Fibroblast of skin of back (primary cell): ENCODE measurements at regions not wholly inside any gene's neighbourhood (a gene's known extent, or its start where the extent isn't known, plus 50 kb on each side); places are given as distances from the start of the nearest gene placed in this dataset.
"Not testable (repeated sequence)": the region's sequence is repeated elsewhere in the genome, so short reads cannot be mapped to it uniquely, and the experiment has no call there.

Experiments
- DNase-seq: peaks from one replicate; pipeline ENCODE4 v3.0.0-alpha.2; 2013

DNA sequence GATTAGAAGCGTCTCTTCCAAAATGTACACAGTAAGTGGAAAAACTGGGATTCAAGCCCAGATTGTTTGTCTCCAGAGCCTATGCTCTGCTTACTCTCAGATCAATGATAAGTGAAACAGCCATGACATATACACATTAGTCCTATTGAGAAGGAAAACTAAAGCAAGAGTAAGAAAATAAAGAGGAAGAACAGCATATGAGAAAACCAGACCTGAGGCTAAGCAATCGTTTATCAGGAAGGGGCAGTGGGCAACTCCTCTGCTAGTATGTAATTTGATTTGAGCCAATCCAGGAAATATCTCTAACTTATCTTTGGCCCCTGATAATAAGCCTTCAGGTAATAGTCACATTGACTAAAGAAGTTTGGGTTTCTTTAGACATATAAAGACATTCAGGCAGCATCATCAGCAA is 789.9 kb upstream of the C9orf72 start:
- DNase-seq: no peak

DNA sequence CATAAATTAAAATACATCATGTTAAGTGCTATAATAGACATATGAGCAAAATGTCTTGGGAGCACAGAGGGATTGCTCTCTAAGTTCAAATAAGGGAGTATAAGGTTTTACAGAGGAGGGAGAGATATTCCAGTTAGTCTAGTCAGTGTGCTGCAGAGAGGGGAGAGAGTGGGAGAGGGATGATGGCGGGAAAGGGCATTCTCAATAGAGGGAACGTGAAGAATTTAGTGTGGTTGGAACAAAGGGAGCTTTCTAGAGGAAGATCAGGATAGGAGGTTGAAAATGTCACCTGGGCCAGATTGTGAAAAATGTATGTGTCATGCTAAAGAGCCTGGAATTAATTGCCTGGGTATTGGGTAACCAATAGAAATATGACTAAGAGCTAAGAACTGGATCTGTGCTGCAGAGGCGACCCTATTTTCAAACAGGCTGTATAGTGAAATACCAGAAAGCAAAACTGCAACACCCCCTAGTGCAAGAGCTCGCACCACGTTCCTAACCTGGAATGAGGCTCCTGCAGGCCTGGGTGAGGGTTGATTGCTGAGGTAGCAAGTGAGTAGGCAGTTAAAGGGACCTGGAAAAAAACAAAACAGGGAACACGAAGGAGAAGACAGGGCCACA is 791.8 kb upstream of the C9orf72 start:
- DNase-seq: peak; percentile 48

DNA sequence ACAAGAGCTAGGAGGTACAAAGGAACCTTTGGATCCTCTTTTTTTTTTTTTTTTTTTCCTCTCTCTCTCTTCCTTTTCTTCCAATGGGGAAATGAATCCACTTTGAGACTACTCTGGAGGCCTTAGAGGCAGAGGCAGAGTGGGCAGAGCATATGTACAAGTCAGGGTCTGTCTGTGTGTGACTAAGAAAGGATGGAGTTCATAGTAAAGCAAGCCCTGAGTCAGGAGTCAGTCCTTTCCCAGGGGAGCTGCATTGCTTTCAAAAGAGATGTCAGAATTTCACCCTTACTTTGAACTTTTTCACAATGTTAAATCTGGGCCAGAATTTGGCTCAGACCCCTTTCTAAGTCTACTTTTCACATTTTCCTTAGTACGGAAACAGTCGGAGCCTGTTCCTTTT is 792.4 kb upstream of the C9orf72 start:
- peak; percentile 71 for DNase-seq

DNA sequence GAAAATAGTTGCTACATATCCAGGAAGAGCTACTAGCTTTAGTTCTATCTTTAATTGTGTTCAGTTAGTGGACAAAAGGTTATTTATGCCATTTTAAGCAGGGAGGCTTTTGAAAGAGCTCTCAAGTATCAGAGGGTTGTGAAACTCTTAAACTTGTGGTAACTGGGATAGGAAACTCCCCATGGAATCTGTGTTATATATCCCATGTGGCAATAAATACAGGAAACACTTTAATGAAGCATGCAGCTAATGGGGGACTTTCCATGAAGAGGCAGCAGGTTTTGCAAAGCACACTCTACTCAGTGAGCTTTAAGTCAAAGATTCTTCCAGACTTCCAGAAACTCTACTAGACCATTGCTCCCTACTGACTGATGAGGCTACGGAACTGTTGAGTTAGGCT is 805.0 kb upstream of the C9orf72 start:
- no peak for DNase-seq

DNA sequence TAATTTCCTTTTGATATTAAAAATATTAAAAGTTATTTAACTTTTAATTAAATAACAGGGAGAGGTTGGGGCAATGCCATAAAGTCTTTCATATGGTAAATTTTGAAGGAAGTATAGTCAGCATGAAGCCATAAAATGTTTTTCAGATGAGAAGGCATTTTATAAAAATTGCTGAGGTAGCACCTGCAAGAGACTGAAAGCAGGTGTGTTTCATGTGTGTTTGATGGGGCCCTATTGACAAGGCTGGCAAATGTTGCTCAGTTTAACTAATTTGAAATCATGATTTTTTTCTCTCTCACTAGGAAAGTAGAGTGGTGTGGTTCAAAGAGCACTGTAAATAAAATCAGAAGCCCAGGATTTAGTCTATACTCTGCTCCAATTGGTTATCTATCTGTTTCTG is 805.8 kb upstream of the C9orf72 start:
- no peak for DNase-seq

DNA sequence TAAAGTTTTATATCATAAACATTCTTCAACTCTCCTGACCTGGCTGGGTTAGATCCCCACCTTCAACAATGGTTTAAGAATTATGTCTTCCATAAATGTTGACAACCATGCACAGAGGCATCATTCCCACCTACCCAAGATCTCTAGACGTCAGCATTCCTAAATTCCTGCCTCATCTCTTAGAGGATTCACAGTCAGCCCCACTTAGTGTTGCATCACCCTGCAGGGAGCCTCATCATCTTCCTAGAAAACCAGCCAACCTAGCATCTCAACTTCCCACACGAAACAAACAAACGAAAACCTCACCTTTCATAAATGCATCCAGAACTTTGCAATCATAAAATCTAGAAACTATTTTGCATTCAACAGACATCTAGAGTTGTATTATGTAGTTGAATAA is 816.1 kb upstream of the C9orf72 start:
- peak; percentile 5 for DNase-seq

DNA sequence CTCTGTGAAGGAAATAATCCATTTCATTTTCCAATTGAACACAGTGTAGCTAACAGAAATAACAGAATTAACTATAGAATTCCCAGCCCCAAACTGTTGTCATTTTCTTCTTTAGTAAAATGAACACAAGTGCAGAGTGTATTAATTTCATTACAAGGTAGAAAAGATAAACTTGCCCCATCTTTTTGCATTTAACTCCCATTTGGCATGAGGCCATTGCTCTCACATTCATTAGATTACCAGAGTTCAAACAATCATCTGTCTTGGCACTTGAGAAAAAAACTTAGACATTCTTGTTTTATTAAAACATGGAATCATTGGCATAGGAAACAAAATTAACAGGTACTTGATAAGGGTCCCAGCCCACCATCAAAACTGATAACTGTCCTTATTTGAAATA is 821.5 kb upstream of the C9orf72 start:
- DNase-seq: no peak

DNA sequence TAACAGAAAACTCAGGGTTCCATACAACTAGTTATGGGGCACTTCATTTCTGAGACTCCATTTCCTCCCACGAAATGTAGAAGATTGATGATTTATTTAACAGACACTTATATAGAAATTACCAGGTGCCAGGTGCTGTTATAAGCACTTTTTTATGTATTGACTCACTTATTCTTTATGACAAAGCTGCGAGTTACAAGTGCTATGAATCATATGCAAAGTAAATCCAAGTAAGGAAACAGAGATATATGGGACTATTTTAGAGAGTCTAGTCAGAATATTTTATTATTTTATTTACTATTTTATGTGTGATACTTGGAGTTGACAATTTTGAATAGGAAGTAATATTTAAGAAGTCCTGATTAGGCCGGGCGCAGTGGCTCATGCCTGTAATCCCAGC is 822.8 kb upstream of the C9orf72 start:
- DNase-seq: no peak

DNA sequence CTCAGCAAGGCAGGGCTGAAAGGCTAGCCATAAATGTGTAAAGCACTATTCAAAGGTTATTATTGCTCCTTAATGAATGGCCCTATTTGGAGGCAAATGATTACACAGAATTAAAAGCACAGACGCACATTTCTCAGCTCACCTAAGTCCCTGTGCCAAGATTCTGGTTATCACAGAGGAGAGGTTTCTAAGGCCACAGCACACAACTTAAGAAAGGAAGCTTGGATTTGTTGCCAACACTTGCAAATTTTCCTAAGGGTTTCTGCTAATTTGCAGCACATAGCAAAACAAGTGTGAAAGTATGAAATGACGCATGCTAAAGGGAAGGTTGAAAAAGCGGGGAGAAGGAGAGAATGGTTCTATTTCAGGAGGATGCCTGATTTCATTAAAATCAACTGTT is 834.1 kb upstream of the C9orf72 start:
- no peak for DNase-seq

DNA sequence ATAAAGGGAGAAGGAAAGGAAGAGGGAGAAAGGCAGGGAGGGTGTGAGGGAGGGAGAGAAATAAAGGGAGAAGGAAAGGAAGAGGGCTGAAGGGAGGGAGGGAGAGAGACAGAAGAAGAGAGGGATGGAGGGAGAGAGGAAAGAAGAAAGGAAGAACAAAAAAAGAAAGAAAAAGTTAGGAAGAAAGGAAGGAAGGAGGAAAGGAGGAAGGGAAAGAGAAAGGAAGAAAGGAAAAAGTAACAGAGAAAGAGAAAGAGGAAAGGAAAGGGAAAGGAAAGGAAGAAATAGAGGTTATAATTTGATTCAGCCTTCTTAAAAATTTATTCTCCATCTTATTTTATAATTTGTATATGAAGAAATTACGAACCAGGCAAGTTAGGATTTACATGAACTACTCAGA is 836.6 kb upstream of the C9orf72 start:
- no peak for DNase-seq

DNA sequence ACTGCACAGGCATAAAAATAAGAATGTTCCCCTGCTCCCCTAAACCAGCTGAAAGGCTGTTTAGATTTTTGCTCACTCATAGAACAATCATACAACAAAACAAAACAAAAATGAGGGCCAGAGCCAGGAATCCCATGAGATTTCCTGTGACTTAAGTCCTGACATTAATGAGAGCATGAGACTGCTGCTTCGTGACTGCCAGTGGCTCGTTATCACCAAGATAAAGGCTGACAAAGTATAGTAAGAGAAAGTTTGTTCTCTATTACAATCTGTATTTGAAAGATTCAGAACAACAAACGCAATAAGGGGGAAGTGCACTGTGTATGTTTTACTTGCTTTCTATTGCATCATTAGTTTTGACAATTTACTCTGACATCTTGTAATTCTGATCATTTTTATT is 837.1 kb upstream of the C9orf72 start:
- DNase-seq: no peak

DNA sequence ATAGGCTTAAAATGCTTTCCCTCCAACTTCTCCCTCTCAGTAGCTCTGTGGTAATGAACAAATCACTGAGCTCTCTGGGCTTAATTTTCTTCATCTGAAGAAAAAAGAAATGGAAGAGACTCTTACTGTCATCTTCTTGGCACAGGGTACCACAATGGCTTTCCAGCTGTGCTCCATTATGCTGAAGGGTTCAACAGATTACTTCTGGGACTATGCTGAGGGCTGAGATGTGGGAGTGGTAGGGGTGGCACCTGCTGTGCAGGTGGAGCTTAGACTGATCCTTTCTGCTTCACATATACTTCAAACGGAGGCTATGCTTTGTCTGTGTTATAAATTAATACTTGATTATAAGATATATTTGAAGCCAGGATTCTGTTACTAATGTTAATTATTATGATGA is 840.2 kb upstream of the C9orf72 start:
- DNase-seq: no peak

DNA sequence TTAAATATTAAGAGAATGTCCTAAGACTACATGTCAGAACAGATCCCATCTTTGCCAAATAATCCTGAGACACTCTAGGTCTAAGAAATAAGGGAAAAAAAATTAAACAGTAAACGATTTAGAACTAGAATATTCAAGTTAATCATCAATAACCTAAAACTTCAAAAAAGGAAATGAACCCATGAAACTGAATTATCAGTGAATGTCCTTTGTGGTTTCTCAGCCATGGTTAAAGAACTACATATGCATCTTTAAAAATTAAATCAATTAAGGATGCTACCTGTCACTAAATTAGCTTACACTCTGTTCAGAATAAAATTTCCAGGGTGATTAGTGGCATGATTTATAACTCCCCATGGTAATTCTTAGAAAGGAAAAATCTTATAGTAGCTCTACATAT is 850.0 kb upstream of the C9orf72 start:
- DNase-seq: no peak

DNA sequence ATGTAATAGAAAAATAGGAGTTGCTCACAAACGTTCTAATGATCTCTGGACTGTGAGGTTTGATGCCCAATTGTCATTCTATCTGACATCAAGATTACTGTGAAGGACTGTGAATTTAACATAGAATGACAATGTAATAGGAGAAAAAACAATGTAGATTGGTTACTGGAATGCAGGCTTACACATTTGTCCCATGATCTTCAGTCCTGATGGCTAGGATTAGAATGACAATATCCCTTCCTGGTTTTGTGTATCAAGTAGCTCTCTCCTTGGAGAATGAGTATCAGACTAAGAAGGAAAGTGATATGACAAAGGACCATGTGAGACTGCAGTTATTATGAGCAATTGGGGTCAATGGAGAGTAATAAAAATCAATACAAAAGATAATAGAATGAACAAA is 862.2 kb upstream of the C9orf72 start:
- DNase-seq: no peak

DNA sequence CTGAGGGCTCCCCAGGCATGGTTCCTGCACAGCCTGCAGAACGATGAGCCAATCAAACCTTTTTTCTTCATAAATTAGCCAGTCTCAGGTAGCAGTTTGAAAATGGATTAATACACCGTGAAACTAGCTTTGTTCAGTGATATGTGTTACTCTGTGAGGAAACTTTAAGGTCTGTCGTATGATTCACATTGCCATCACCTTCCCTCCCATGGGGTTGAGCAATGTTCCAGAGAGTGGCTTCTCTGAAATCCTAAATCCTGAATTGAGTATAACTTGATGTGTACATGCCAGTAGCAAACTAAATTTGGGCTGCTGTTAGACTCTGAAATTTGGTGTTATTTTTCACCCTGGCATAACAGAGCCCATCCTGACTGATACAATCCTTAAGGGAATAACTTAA is 866.4 kb upstream of the C9orf72 start:
- DNase-seq: no peak

DNA sequence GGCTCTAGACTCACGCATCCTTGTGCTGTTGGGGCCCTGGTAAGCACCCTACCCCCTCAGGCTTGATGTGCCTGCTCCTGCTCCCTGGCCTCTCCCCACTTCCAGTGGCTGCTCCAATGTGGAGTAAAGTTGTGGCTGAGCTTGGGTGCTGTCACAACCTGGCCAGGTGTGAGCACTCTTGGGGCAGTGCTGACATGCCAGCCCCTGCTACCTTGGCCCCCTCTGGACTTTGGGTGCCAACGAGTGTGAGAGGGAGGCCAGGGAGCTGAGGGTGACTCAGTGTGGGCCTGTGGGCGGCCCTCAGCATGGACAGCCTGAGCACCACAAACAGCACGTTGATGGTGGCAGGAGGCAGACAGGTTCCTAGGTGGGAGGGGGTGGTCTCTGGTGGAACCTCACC is 870.2 kb upstream of the C9orf72 start:
- DNase-seq: no peak

DNA sequence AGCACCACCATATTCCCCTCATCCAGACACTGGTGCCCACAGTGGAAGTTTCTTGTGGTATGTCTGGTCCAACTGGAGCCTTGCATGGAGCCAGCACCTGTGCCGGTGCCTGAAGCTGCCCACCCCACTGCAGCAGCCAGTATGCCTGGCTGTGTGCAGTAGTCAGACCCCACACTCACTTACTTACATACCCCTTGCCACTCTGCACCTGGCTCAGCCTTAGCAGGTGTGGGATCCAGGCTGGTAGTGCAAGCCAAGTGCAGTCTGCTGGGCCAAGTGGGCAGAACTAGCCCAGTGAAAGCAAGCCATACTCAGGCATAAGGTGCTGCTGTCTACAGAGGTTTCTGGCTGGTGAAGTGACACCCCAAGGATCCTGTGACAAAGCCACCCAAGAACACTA is 871.4 kb upstream of the C9orf72 start:
- DNase-seq: no peak

DNA sequence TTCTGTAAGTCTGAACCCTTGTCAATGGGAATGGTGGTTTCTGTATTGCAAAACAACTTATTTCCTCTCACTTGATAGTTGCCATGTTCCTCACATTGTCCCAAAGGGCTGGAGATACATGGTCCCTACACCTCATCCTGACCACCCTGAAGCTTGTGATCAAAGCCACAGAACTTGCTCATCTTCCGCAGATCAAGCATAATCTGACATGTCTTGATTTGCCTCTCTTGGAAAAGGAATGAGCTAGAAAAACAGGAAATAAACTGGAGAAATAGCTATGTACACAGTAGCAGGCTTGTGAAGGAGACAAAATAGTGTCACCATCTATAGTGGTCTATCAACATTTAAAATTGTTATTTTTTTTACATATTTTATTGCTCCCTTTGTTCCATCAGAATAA is 871.9 kb upstream of the C9orf72 start:
- no peak for DNase-seq

DNA sequence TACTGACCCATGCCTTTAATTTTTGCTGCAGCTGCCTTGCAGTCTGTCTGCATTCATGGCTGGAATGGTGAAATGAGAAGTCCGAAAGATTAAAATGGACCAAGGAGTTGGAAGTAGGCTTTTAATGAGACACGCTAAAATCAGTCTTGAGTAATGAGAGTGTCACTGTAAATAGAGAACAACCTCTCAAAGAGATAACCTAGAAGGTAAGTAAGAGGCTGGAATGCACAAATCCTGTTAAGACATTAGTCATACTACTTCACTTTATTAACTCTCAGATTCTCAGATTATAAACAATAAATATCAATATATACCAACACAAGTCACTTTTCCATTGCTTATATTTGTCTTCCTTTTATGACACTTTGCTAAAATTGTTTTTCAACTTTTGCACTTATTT is 880.6 kb upstream of the C9orf72 start:
- no peak for DNase-seq

DNA sequence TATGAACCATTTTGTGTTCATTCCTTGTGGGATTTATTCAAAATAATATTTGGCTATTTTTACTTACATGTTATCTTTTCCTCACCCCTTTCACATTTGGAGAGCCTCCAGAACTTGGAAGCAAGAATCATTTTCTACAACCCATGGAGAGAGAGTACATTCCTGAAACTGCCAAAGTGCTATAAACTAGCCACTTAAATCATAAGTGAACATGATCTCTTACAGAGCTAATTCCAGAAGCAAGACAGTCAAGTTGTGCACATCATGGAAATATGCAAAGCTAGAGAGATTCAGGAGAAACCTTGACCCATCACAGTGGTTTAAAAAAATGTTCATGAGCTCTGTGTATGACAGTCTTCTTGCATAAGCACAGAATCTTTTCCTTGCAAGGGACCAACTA is 883.6 kb upstream of the C9orf72 start:
- peak; percentile 22 for DNase-seq

DNA sequence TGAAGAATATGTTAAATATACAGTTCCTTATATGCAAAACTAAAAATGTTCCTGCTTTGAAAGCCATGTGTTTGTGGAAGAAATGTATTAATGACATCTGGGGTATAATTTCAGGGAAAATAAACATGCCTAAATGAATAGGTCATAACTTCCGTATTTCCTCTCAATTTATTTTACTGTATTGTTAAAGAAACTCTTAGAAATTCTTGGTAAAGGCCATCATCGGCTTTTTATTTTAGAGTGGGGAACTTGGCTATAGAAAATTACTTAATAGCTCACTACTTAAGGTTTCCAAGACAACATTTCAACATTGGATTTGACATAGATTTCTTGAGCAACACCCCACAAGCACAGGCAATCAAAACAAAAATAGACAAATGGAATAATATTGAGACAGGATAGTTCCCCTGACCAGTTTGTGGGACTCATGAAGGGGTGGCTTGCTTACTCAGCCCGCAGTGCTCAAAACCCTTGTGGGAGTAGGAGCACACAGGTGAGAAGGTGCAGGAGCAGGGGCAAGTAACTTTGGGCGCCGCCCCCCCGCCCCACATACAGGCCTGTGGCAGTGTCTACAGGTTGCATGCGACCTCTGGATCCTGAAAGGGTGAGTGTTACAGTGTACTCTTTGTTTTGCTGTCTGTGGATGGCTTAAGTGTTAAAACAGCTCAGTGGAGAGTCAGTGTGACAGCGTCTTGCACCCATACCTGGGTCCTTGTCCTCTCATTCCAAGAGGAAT is 891.4 kb upstream of the C9orf72 start:
- DNase-seq: peak; percentile 2

DNA sequence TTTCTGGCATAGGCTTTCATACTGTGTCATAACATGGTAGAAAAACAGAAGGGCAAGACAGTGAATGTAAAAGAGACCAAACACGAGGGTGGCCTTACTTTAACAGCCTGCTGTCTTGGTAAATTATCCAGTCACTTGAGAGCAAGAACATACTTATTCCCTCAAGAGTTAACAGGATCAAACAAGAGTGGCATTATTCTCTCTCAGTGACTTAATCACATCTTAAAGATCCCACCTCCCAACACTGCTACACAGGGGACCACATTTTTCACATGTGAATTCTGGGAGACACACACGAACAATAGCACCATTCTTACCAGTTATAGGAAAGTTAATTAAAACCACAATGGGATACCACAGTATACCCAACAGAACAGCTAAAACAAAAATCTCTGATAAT is 898.0 kb upstream of the C9orf72 start:
- no peak for DNase-seq

DNA sequence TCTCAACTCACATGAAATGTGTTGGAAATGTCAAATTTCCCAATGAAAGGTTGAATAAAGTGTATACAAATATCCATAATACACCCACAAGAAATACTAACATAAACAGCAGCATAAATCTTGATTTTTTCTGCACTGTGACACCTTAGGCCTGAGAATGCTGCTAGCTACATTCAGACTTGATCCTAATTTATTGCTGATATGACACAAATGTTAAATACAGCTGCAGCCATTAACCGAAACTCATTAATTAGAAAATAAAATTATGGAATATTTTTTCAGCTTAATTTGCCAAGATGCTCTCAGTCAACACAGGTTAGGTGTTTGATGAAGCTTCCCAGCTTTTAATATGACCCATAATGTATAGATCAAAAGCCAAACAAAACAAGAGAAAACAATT is 914.3 kb upstream of the C9orf72 start:
- no peak for DNase-seq

DNA sequence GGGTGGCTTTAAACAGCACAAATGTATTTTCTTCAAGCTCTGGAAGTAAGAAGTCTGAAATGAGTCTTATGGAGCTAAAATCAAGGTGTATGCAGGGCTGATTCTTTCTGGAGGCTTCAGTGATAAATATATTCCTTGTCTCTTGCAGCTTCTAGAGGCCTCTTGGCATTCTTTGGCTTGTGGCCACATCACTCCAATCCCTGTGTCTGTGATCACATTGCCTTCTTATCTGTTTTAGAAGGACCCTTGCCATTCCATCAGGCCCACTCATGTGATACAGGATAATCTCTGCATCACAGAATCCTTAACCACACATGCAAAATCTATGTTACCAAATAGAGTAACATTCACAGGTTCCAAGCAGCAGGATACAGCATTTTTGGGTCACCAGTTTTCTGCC is 917.8 kb upstream of the C9orf72 start:
- no peak for DNase-seq

DNA sequence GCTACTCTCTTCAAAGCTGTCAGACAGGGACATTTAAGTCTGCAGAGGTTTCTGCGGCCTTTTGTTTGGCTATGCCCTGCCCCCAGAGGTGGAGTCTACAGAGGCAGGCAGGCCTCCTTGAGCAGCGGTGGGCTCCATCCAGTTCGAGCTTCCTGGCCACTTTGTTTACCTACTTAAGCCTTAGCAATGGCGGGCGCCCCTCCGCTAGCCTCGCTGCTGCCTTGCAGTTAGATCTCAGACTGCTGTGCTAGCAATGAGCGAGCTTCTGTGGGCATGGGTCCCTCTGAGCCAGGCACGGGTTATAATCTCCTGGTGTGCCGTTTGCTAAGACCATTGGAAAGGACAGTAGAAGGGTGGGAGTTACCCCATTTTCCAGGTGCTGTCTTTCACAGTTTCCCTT is 924.9 kb upstream of the C9orf72 start:
- DNase-seq: not testable (repeated sequence)
